Activated CD8-positive, alpha-beta memory T cell treated with anti-CD3 and anti-CD28 coated beads, Interleukin-2, amount 50 U/mL, for 1 hour (primary cell): ENCODE measurements at regions not wholly inside any gene's neighbourhood (a gene's known extent, or its start where the extent isn't known, plus 50 kb on each side); places are given as distances from the start of the nearest gene placed in this dataset.
"Not testable (repeated sequence)": the region's sequence is repeated elsewhere in the genome, so short reads cannot be mapped to it uniquely, and the experiment has no call there.

ENCODE experiments used
- DNase-seq: peaks from one replicate; pipeline ENCODE4 v3.0.0-alpha.2; 2020; ENCODE audit errors: extremely low read depth

- no peak for DNase-seq
Observed at GRCh38 chr4:38468339-38468866, 195.6 kb upstream of the KLF3 start.

GRCh38 chr4:38469410-38469809 lies 194.6 kb upstream of the KLF3 start:
- DNase-seq, result no peak

GRCh38 chr4:38470735-38471262 lies 193.2 kb upstream of the KLF3 start:
- no peak for DNase-seq

- no peak for DNase-seq
Observed at GRCh38 chr4:38482696-38483095, 181.3 kb upstream of the KLF3 start.

- DNase-seq, result not testable (repeated sequence)
Observed at GRCh38 chr4:38483628-38484027, 180.4 kb upstream of the KLF3 start.

GRCh38 chr4:38489011-38489861 lies 174.8 kb upstream of the KLF3 start:
- DNase-seq, result no peak

- no peak for DNase-seq
Observed at GRCh38 chr4:38489924-38490639, 173.9 kb upstream of the KLF3 start.

GRCh38 chr4:38490753-38491446 lies 173.1 kb upstream of the KLF3 start:
- DNase-seq, result no peak

- DNase-seq, result no peak
Observed at GRCh38 chr4:38491854-38492478, 172.0 kb upstream of the KLF3 start.

GRCh38 chr4:38493066-38493465 lies 170.9 kb upstream of the KLF3 start:
- DNase-seq, result no peak

GRCh38 chr4:38495446-38495845 lies 168.6 kb upstream of the KLF3 start:
- no peak for DNase-seq

GRCh38 chr4:38497121-38497520 lies 166.9 kb upstream of the KLF3 start:
- no peak for DNase-seq

GRCh38 chr4:38499101-38499500 lies 164.9 kb upstream of the KLF3 start:
- DNase-seq, result no peak

- DNase-seq, result no peak
Observed at GRCh38 chr4:38500433-38500832, 163.6 kb upstream of the KLF3 start.

GRCh38 chr4:38501698-38502097 lies 162.3 kb upstream of the KLF3 start:
- no peak for DNase-seq

- DNase-seq, result no peak
Observed at GRCh38 chr4:38503689-38504395, 160.2 kb upstream of the KLF3 start.

- no peak for DNase-seq
Observed at GRCh38 chr4:38504396-38504715, 159.6 kb upstream of the KLF3 start.

GRCh38 chr4:38509551-38509950 lies 154.4 kb upstream of the KLF3 start:
- no peak for DNase-seq

GRCh38 chr4:38510201-38510600 lies 153.8 kb upstream of the KLF3 start:
- no peak for DNase-seq

- DNase-seq, result no peak
Observed at GRCh38 chr4:38511702-38512101, 152.3 kb upstream of the KLF3 start.

- no peak for DNase-seq
Observed at GRCh38 chr4:38512840-38513239, 151.2 kb upstream of the KLF3 start.
